ENCODE measurements at regions not wholly inside any gene's neighbourhood (a gene's known extent, or its start where the extent isn't known, plus 50 kb on each side); places are given as distances from the start of the nearest gene placed in this dataset.

- no peak for TF ChIP-seq RXRA (IDR thresholded peaks at IDR 0.05)
- TF ChIP-seq FOXA1 (IDR thresholded peaks at IDR 0.05): no peak
- TF ChIP-seq, protein P1, sequence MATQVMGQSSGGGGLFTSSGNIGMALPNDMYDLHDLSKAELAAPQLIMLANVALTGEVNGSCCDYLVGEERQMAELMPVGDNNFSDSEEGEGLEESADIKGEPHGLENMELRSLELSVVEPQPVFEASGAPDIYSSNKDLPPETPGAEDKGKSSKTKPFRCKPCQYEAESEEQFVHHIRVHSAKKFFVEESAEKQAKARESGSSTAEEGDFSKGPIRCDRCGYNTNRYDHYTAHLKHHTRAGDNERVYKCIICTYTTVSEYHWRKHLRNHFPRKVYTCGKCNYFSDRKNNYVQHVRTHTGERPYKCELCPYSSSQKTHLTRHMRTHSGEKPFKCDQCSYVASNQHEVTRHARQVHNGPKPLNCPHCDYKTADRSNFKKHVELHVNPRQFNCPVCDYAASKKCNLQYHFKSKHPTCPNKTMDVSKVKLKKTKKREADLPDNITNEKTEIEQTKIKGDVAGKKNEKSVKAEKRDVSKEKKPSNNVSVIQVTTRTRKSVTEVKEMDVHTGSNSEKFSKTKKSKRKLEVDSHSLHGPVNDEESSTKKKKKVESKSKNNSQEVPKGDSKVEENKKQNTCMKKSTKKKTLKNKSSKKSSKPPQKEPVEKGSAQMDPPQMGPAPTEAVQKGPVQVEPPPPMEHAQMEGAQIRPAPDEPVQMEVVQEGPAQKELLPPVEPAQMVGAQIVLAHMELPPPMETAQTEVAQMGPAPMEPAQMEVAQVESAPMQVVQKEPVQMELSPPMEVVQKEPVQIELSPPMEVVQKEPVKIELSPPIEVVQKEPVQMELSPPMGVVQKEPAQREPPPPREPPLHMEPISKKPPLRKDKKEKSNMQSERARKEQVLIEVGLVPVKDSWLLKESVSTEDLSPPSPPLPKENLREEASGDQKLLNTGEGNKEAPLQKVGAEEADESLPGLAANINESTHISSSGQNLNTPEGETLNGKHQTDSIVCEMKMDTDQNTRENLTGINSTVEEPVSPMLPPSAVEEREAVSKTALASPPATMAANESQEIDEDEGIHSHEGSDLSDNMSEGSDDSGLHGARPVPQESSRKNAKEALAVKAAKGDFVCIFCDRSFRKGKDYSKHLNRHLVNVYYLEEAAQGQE (IDR thresholded peaks at IDR 0.05): no peak
- TF ChIP-seq CTCF (IDR thresholded peaks at IDR 0.05; ENCODE audit: low read depth, low read length, missing input control): no peak
- TF ChIP-seq HNF4A (conservative IDR thresholded peaks at IDR 0.05): no peak
Observed at GRCh38 chr17:72446118-72446517, 325.3 kb downstream of the SOX9 start.

All from liver (tissue), 3 donors.